NT2/D1 (cell line): ENCODE measurements at regions not wholly inside any gene's neighbourhood (a gene's known extent, or its start where the extent isn't known, plus 50 kb on each side); places are given as distances from the start of the nearest gene placed in this dataset.

Experiments
- SUZ12 ChIP-seq: IDR thresholded peaks from 2 replicates; pipeline ENCODE4 v1.6.1; 2011; ENCODE audit not compliant: insufficient read length, insufficient read depth; ENCODE audit errors: extremely low read depth
- YY1 ChIP-seq: IDR thresholded peaks from 2 replicates; pipeline ENCODE4 v1.6.1; 2011; ENCODE audit not compliant: insufficient read length, insufficient read depth
- ZNF274 ChIP-seq: IDR thresholded peaks from 2 replicates; pipeline ENCODE4 v1.6.1; 2011; ENCODE audit warnings: mild to moderate bottlenecking, low read depth, low read length

DNA sequence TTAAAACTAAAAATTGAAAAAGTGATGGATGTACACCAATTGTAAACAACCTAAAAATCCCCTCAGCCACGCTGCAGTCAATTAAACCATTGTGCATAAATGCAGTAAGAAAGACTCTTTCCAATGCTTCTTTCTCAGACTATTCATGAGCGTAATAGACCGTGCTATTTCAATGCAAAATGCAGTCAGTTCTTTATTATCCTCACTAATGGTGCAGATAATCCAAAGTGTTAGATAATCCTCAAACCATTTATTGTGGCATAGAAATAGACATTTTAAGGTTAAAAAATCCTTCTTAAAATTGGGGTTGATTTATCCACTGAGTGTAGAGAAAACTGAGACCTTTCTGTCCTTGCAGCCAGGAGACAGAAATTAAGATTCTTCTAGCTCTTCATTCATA is 1862.8 kb downstream of the EFNA5 start:
- TF ChIP-seq SUZ12 (no peak), ZNF274 (no peak), YY1 (no peak)
